ENCODE measurements at regions not wholly inside any gene's neighbourhood (a gene's known extent, or its start where the extent isn't known, plus 50 kb on each side); places are given as distances from the start of the nearest gene placed in this dataset.

DNA sequence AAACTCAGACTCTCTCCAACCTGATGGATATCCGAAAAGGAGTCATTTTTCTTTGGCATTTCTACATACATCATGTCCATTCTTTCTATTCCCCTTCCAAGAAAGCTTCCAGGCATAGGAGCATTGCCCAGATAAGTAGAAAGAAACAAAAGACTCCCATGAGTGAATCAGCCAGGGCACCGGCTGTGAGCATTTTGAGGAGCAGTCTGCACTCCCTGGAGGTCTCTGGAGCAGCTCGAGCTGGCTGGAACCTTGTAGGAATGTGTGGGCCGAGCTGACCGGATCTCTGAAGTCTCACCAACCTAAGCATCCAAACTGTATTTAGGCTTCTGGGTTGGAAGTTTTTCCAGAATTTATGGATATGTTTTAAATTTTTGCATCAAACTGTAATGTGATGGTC, 161.4 kb upstream of the TRPC7 start:
- Histone ChIP-seq H3K36me3 (ENCODE audit: control insufficient read depth in 2 of 4, insufficient read depth in 4 of 4, low read length in 3 of 4) (no peaks in the 10 kb centered on the region), H2BK12ac (ENCODE audit: low read depth, low read length) (no peak overlapping the region), H3K14ac (ENCODE audit: insufficient read length) (no peak overlapping the region), H4K8ac (ENCODE audit: extremely low read depth, insufficient read depth, low read length) (no peak overlapping the region), H3K27me3 (replicated peaks in 1 of 4; ENCODE audit: control insufficient read depth in 3 of 4, extremely low read depth in 1 of 4, insufficient read depth in 3 of 4, low read length in 3 of 4) (no peaks in the 10 kb centered on the region), H3K4me2 (ENCODE audit: insufficient read depth in 1 of 2, low read depth in 2 of 2, low read length in 2 of 2) (no peak overlapping the region), H3K56ac (replicated peaks; ENCODE audit: insufficient read length, low read depth, low read length) (no peak overlapping the region), H2BK5ac (ENCODE audit: low read depth, low read length) (no peak overlapping the region), H3K4me1 (replicated peaks in 1 of 4; ENCODE audit: control insufficient read depth in 3 of 4, insufficient read depth in 4 of 4, low read length in 3 of 4) (peaks cover 0 to 8% (median 0%) of the 10 kb centered on the region in 4 experiments; a peak in 1 of 7 replicates), H4K5ac (ENCODE audit: insufficient read length, low read depth, low read length) (no peak overlapping the region), H3K4ac (replicated peaks; ENCODE audit: insufficient read length, low read depth, low read length) (no peak overlapping the region), H4K91ac (replicated peaks; ENCODE audit: insufficient read length, low read length) (no peak overlapping the region), H3K4me3 (ENCODE audit: extremely low read depth in 1 of 4, insufficient read depth in 2 of 4, low read depth in 3 of 4, low read length in 4 of 4) (no peak overlapping the region), H2BK120ac (replicated peaks; ENCODE audit: low read depth, low read length) (no peak overlapping the region), H3K23ac (ENCODE audit: insufficient read length) (no peak overlapping the region), H2BK15ac (ENCODE audit: low read length) (no peak overlapping the region), H3K18ac (ENCODE audit: extremely low read depth, low read length) (no peak overlapping the region), H3K23me2 (ENCODE audit: low read depth, low read length) (no peaks in the 10 kb centered on the region), H3K79me2 (ENCODE audit: control insufficient read depth in 1 of 2, insufficient read depth in 2 of 2, low read length in 2 of 2) (no peaks in the 10 kb centered on the region), H3K9me3 (ENCODE audit: insufficient read depth in 2 of 2, low read depth in 1 of 2, low read length in 1 of 2) (no peaks in the 10 kb centered on the region), H2BK20ac (ENCODE audit: low read length) (no peak overlapping the region), H2AFZ (ENCODE audit: low read length) (no peak overlapping the region), H2AK5ac (ENCODE audit: low read depth, low read length) (no peak overlapping the region), H4K20me1 (replicated peaks in 1 of 2; ENCODE audit: control insufficient read depth in 1 of 2, insufficient read depth in 2 of 2, low read length in 2 of 2) (no peaks in the 10 kb centered on the region), H3K27ac (ENCODE audit: low read depth, low read length) (no peak overlapping the region), H3K79me1 (ENCODE audit: low read depth, low read length) (no peaks in the 10 kb centered on the region), H3K9ac (replicated peaks in 1 of 4; ENCODE audit: extremely low read depth in 1 of 4, low read depth in 3 of 4, low read length in 3 of 4) (no peak overlapping the region)
- WGBS, 2 experiments (ENCODE audit: extremely low coverage in 1 of 2, insufficient coverage in 1 of 2, insufficient read length in 1 of 2, insufficient replicate concordance in 2 of 2, low coverage in 1 of 2, low lambda C conversion rate in 2 of 2, missing lambda C conversion rate in 1 of 2): 91% methylated on average over 5 of the region's 5 CpGs; no CpG with 5 or more reads in 1 of the 2 experiments
- TF ChIP-seq CREB1 (IDR thresholded peaks at IDR 0.05): no peak
- TF ChIP-seq, protein P1, sequence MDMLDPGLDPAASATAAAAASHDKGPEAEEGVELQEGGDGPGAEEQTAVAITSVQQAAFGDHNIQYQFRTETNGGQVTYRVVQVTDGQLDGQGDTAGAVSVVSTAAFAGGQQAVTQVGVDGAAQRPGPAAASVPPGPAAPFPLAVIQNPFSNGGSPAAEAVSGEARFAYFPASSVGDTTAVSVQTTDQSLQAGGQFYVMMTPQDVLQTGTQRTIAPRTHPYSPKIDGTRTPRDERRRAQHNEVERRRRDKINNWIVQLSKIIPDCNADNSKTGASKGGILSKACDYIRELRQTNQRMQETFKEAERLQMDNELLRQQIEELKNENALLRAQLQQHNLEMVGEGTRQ (IDR thresholded peaks at IDR 0.05; ENCODE audit: low read length): no peak
- TF ChIP-seq TBP (IDR thresholded peaks at IDR 0.05; ENCODE audit: low read depth, low read length): no peak
- no peak for TF ChIP-seq POLR2AphosphoS5 (IDR thresholded peaks at IDR 0.05; ENCODE audit: low read depth, low read length)
- TF ChIP-seq SIRT6 (IDR thresholded peaks at IDR 0.05; ENCODE audit: low read length): no peak
- FAIRE-seq (no peak), DNase-seq (ENCODE audit: low read depth in 1 of 2, low spot score in 2 of 2) (no peak)
- POLR2A ChIA-PET (ENCODE audit: partially characterized antibody): no interaction called here
- CTCF ChIA-PET (ENCODE audit: partially characterized antibody): no interaction called here

Measured in H1 (cell line).